ENCODE measurements at regions not wholly inside any gene's neighbourhood (a gene's known extent, or its start where the extent isn't known, plus 50 kb on each side); places are given as distances from the start of the nearest gene placed in this dataset.

GRCh38 chr15:20344601-20345400 is 196.8 kb downstream of the GOLGA6L6 start:
- TF ChIP-seq, protein P1, sequence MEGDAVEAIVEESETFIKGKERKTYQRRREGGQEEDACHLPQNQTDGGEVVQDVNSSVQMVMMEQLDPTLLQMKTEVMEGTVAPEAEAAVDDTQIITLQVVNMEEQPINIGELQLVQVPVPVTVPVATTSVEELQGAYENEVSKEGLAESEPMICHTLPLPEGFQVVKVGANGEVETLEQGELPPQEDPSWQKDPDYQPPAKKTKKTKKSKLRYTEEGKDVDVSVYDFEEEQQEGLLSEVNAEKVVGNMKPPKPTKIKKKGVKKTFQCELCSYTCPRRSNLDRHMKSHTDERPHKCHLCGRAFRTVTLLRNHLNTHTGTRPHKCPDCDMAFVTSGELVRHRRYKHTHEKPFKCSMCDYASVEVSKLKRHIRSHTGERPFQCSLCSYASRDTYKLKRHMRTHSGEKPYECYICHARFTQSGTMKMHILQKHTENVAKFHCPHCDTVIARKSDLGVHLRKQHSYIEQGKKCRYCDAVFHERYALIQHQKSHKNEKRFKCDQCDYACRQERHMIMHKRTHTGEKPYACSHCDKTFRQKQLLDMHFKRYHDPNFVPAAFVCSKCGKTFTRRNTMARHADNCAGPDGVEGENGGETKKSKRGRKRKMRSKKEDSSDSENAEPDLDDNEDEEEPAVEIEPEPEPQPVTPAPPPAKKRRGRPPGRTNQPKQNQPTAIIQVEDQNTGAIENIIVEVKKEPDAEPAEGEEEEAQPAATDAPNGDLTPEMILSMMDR (IDR thresholded peaks at IDR 0.05; ENCODE audit: poor library complexity, severe bottlenecking): no peak
- TF ChIP-seq POLR2AphosphoS5 (IDR thresholded peaks at IDR 0.05) (no peak), EZH2 (IDR thresholded peaks at IDR 0.05; ENCODE audit: borderline replicate concordance, insufficient read depth, low read length, poor library complexity, severe bottlenecking) (no peak), SMC3 (conservative IDR thresholded peaks at IDR 0.05; ENCODE audit: poor library complexity) (no peak), REST (IDR thresholded peaks at IDR 0.05; ENCODE audit: borderline replicate concordance) (no peak), EP300 (conservative IDR thresholded peaks at IDR 0.05; ENCODE audit: poor library complexity, severe bottlenecking) (no peak)

Measured in neural cell (in vitro differentiated cells).